ENCODE measurements at regions not wholly inside any gene's neighbourhood (a gene's known extent, or its start where the extent isn't known, plus 50 kb on each side); places are given as distances from the start of the nearest gene placed in this dataset.

DNA sequence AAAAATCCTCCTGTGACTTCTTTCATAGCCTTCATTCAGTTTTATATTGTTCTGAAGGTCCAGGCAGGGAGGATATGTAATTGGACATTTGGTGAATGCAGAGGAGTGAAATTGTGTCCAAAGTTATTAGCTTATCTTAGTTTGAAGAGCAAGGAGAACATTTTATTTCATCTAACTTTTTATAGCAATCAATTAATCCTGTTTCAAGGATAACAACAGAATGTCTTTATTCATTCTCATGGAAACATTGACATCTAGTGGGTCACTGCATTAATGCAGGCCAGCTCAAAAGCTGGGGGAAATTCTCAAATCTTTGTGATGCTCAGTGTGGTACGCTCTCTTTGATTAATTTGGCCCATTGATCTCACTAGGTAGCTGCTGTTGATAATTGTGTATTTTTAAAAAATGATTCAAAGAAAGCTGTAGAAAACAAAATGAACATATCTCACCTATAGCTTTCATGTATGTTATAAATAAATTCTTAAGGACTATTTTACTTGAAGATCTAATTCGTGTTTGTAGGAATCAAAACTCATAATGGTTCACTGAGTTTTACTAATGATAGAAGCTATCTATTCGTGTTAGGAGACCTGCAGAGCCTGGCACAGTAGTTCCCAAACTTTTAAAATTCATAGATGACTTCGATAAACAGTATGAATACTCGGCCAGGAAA lies 150.8 kb upstream of the KCNMB2 start:
- no peak for DNase-seq (ENCODE audit: low read depth in 2 of 2)

DNA sequence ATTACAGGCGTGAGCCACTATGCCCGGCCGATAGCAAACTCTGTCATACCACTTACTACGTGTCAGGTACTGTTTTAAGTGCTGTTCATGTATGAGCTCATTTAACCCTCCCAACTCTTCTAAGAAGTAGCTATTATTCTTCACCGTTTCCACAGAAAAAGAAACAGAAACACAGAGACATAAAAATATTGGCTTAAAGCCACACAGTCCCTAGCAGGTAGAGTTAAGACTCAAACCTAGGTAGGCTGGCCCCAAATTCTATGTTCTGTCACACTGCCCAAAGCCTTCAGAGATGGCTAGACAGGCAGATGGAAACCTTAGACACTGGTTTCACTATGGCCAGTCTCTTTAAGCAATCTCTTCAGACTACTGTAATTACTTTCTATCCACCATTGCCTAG lies 149.8 kb upstream of the KCNMB2 start:
- DNase-seq (ENCODE audit: low read depth in 2 of 2) = no peak

GRCh38 chr3:178386880-178387279 lies 149.4 kb upstream of the KCNMB2 start:
- no peak for DNase-seq (ENCODE audit: low read depth in 2 of 2)

GRCh38 chr3:178388473-178388872 lies 147.8 kb upstream of the KCNMB2 start:
- no peak for DNase-seq (ENCODE audit: low read depth in 2 of 2)

- DNase-seq (ENCODE audit: low read depth in 2 of 2) = no peak
These were observed 147.0 kb upstream of the KCNMB2 start for GRCh38 chr3:178389258-178389657.

- no peak for DNase-seq (ENCODE audit: low read depth in 2 of 2)
These were observed 143.7 kb upstream of the KCNMB2 start for GRCh38 chr3:178392511-178392926.

DNA sequence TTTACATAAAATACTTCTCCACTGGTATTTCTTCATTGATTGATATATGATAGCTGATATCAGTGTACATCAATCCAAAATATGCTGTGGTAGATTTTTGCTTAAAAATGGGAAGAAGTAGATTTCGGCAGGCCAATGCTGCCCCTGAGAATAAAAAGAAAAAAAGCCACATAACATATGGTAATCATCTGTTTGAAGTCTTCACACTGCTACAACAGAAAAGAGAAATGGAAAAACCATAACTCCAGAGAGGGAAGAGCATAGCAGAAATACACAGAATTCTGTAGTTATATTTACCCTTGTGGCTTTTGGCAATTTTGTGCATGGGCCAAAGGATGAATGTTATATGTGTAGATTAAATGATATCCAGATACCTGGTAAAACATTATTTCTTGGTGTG lies 143.1 kb upstream of the KCNMB2 start:
- no peak for DNase-seq (ENCODE audit: low read depth in 2 of 2)

DNA sequence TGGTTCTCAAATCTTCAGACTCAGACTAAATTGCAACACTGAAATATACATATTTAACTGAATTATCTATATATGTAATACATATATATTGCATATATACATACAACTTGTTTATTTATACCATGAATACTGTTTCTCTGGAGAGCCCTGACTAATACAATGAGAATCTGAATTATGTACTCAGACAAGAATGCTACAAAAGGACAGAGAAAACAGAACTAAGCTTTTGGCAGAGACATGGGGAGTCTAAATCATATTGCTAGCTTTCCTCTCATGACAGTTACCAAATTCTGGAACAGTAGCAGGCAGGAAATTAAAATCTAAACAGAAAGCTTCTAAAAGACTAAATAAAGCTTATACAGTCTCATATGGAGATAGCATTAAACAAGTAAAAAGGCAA lies 142.4 kb upstream of the KCNMB2 start:
- DNase-seq (ENCODE audit: low read depth in 2 of 2) = no peak

- DNase-seq (ENCODE audit: low read depth in 2 of 2) = no peak
These were observed 139.9 kb upstream of the KCNMB2 start for GRCh38 chr3:178396318-178396717.

DNA sequence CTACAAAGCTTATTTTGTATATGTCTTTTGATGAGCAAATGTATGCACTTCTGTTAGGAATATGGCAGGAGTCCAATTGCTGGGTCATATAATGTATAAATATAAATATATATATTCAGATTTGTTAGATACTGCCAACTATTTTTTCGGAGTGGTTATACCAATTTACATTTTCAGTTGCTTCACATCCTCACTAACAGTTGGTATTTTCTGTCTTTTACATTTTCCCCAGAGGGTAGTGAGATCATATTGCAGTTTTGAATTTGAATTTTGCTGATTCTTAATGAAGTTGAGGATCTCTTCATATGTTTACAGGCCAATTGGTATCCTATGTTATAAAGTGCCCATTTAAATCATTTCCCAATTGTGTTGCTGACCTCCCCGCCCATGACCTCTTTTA lies 139.0 kb upstream of the KCNMB2 start:
- DNase-seq (ENCODE audit: low read depth in 2 of 2) = no peak

DNA sequence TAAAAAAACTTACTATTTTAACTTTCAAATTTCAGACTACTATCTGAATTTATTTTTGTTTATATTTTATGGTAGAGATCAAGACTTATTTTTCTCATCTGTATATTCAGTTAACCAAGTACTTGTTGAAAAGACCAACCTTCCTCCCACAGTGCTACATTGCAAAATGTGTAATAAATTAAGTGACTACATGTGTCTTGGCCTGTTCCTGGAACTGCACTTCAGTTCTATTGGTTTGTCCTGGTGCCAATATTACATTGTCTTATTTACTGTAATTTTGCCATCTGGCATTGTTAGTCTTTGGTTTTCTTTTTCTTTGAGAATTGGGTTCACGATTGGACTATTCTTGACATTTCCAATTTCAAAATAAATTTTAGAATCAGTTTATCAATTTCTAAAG lies 138.4 kb upstream of the KCNMB2 start:
- no peak for DNase-seq (ENCODE audit: low read depth in 2 of 2)

DNA sequence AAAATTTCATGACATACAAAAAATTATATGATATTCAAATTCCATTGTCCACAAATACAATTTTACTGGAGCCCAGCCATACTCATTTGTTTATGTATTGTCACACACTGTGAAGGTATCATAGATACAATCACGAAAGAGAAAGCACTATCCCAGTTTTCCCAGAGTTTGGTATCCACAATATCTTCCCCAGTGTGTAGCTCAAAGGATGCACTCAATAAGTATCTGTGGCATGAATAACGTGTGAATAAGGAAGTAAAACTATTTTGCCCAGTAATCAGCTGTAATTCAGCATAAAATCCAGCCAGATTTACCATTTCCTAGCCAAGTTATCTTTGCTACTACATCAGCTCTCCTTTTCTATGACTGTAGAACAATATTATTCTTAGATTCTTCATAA lies 131.3 kb upstream of the KCNMB2 start:
- DNase-seq (ENCODE audit: low read depth in 2 of 2) = no peak

DNA sequence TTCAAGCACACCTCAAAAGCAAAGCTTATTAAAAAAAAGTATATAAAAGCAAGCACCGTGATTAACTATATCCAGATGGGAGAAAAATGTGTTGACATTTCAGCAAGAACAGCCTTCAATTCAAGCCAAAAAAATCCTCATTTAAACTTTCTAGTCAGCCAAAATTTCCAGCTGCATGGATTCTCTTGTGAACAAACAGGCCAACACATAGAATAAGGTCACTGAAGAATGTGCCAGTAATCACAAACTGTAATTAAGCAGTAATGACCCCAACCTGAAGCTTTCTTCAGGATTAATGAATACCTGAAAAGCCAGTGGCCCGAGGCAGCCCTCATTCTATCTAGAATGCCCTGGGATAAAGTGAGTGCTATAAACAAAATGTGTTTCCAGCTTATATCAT lies 130.7 kb upstream of the KCNMB2 start:
- no peak for DNase-seq (ENCODE audit: low read depth in 2 of 2)

- DNase-seq (ENCODE audit: low read depth in 2 of 2) = no peak
These were observed 130.0 kb upstream of the KCNMB2 start for GRCh38 chr3:178406206-178406605.

- DNase-seq (ENCODE audit: low read depth in 2 of 2) = no peak
These were observed 120.9 kb upstream of the KCNMB2 start for GRCh38 chr3:178415384-178415783.

- DNase-seq (ENCODE audit: low read depth in 2 of 2) = no peak
These were observed 118.5 kb upstream of the KCNMB2 start for GRCh38 chr3:178417736-178418135.

DNA sequence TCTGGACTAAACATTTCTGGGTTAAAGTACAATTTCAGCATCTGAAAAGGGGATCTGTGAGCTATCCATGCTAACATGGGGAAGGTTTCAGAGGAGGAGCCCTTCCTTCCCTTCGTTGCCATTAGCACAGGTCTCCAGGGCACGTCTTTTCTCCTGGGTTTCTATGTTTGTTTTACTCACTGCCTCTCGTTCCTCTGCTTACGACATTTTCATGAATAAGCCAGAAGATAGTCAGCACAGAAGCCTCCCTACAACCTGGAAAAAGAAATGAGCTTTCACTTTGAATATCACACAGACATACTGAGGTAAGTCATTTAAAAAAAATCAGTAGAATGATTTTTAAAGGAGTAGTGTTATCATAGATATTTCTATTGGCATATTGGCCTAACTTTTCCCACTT lies 117.2 kb upstream of the KCNMB2 start:
- no peak for DNase-seq (ENCODE audit: low read depth in 2 of 2)

- no peak for DNase-seq (ENCODE audit: low read depth in 2 of 2)
These were observed 116.2 kb upstream of the KCNMB2 start for GRCh38 chr3:178420033-178420432.

DNA sequence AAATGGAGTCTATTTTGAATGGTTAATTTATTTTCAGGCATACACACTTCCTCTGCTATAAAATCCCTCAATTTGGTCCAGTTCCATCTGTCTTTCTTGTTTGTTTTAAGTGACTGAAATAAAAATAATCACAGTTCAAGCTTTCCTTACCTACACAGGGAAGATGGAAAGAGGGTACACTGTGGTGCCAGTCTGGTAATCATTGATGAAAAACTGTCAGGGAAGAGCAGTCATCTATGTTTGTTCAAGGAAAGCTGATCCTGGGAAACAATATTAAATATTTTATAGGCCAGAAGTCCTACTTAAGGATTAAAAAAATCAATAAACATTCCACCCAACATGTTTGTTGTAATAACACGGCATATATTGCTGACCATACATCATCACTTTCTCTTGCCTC lies 115.2 kb upstream of the KCNMB2 start:
- DNase-seq (ENCODE audit: low read depth in 2 of 2) = no peak

GRCh38 chr3:178422406-178422805 lies 113.8 kb upstream of the KCNMB2 start:
- DNase-seq (ENCODE audit: low read depth in 2 of 2) = no peak

- no peak for DNase-seq (ENCODE audit: low read depth in 2 of 2)
These were observed 108.2 kb upstream of the KCNMB2 start for GRCh38 chr3:178428037-178428436.

- no peak for DNase-seq (ENCODE audit: low read depth in 2 of 2)
These were observed 101.9 kb upstream of the KCNMB2 start for GRCh38 chr3:178434206-178434805.

- DNase-seq (ENCODE audit: low read depth in 2 of 2) = no peak
These were observed 100.7 kb upstream of the KCNMB2 start for GRCh38 chr3:178435575-178435974.

- DNase-seq (ENCODE audit: low read depth in 2 of 2) = no peak
These were observed 99.5 kb upstream of the KCNMB2 start for GRCh38 chr3:178436773-178437172.

All from stimulated activated CD8-positive, alpha-beta memory T cell treated with anti-CD3 and anti-CD28 coated beads, Interleukin-7, amount 100 ng/mL, for 1 hour (primary cell).